GM12878 (cell line): ENCODE measurements at regions not wholly inside any gene's neighbourhood (a gene's known extent, or its start where the extent isn't known, plus 50 kb on each side); places are given as distances from the start of the nearest gene placed in this dataset.

ENCODE experiments used
- ATAC-seq: fragments of 200-7000 bp; cut with Tn5 transposase; 3 replicates; pipeline ENCODE4 v1.9.1; 2020; ENCODE audit warnings: mild to moderate bottlenecking, moderate library complexity
- BruUV-seq: library from RNA; stranded (reverse); fragments of 400-500 nt; replicated peaks from 2 replicates; lab custom pipeline; 2021; lab: Mats Ljungman, UMichigan
- CTCF ChIA-PET: fragments of 300-600 bp; sonication (Branson Sonifier 250); formaldehyde crosslinking; extraction: SDS; loops from one replicate; lab custom pipeline; 2021; ENCODE audit warnings: inconsistent platforms; lab: Yijun Ruan, JAX
- POLR2A ChIA-PET: fragments of 350-600 bp; formaldehyde crosslinking; extraction: SDS; loops from one replicate; lab custom pipeline; 2021; ENCODE audit warnings: inconsistent platforms; lab: Charles Lee
- RAD21 ChIA-PET: fragments of 300-600 bp; sonication (Branson Sonifier 250); formaldehyde crosslinking; loops from one replicate; lab custom pipeline; 2023; ENCODE audit warnings: antibody characterized with exemption; ENCODE audit not compliant: unreplicated experiment; lab: Charles Lee
- SMC1A ChIA-PET: fragments of 300-600 bp; sonication (Branson Sonifier 250); formaldehyde crosslinking; loops from one replicate; lab custom pipeline; 2023; ENCODE audit not compliant: unreplicated experiment, uncharacterized antibody; lab: Charles Lee
- DNase-seq: peaks from one replicate; pipeline ENCODE4 v3.0.0-alpha.2; 2011; ENCODE audit warnings: low read depth, low spot score
- FAIRE-seq: peaks from 3 replicates; lab custom pipeline; 2011; peaks lifted over from hg19 to GRCh38; lab: Jason Lieb, UNC
- H2AFZ ChIP-seq: 2 replicates; pipeline ENCODE4 v1.6.0; 2011; ENCODE audit warnings: low read depth, low read length, control low read depth; ENCODE audit not compliant: control insufficient read depth
- H3K27ac ChIP-seq: 2 replicates; pipeline ENCODE4 v1.5.1; 2011; ENCODE audit warnings: control low read depth; ENCODE audit not compliant: control insufficient read depth, insufficient read depth
- H3K27me3 ChIP-seq, 2 experiments: replicated peaks in 1 of 2; 2 replicates each; pipeline versions ENCODE4 v1.6.0 to v1.6.1; 2011; ENCODE audit warnings: low read length in 1 of 2; ENCODE audit not compliant: control insufficient read depth in 2 of 2, insufficient read depth in 2 of 2
- H3K36me3 ChIP-seq, 2 experiments: 2 replicates each; pipeline ENCODE4 v1.5.1; 2011; ENCODE audit warnings: low read length in 1 of 2; ENCODE audit not compliant: control insufficient read depth in 2 of 2, insufficient read depth in 2 of 2
- H3K4me1 ChIP-seq: 2 replicates; pipeline ENCODE4 v1.6.1; 2011; ENCODE audit warnings: mild to moderate bottlenecking, low read length, moderate library complexity, mixed read lengths; ENCODE audit not compliant: control insufficient read depth, insufficient read depth
- H3K4me2 ChIP-seq: 2 replicates; pipeline ENCODE4 v1.6.0; 2011; ENCODE audit warnings: control low read depth; ENCODE audit not compliant: control insufficient read depth, insufficient read depth
- H3K4me3 ChIP-seq: fragments of 200-600 bp; sonication (generic); 2 replicates; pipeline ENCODE4 v1.5.1; 2016
- H3K79me2 ChIP-seq: 2 replicates; pipeline ENCODE4 v1.6.0; 2011; ENCODE audit warnings: low read length; ENCODE audit not compliant: control insufficient read depth, insufficient read depth
- H3K9ac ChIP-seq: 2 replicates; pipeline ENCODE4 v1.8.0; 2011; ENCODE audit warnings: low read length, control low read depth, mixed read lengths; ENCODE audit not compliant: control insufficient read depth, insufficient read depth
- H3K9me3 ChIP-seq: replicated peaks from 3 replicates; pipeline ENCODE4 v1.5.1; 2011; ENCODE audit warnings: mild to moderate bottlenecking, low read length; ENCODE audit not compliant: control insufficient read depth, insufficient read depth
- H4K20me1 ChIP-seq: 2 replicates; pipeline ENCODE4 v1.6.0; 2011; ENCODE audit not compliant: control insufficient read depth, insufficient read depth
- ATF7 ChIP-seq: fragments of 450-650 bp; IDR thresholded peaks from 2 replicates; pipeline ENCODE4 v1.6.1; 2016; ENCODE audit warnings: low read depth, mild to moderate bottlenecking
- BRCA1 ChIP-seq: IDR thresholded peaks from 2 replicates; pipeline ENCODE4 v1.6.1; 2011; ENCODE audit warnings: low read depth, low read length, improper control_type of control experiment
- CREM ChIP-seq: IDR thresholded peaks from 2 replicates; pipeline ENCODE4 v1.6.1; 2014; ENCODE audit warnings: antibody characterized with exemption, low read depth
- EZH2 ChIP-seq: IDR thresholded peaks from 2 replicates; pipeline ENCODE4 v1.6.1; 2012; ENCODE audit warnings: low read depth, mild to moderate bottlenecking, control low read depth, inconsistent platforms, low read length, borderline replicate concordance; ENCODE audit not compliant: control insufficient read depth
- MYB ChIP-seq: fragments of 150-350 bp; IDR thresholded peaks from 2 replicates; pipeline ENCODE4 v1.6.1; 2014; ENCODE audit warnings: mild to moderate bottlenecking, low read depth, low read length, borderline replicate concordance
- MYC ChIP-seq: IDR thresholded peaks from 2 replicates; pipeline ENCODE4 v1.6.1; 2011; ENCODE audit warnings: mild to moderate bottlenecking, low read length, moderate library complexity, inconsistent platforms; ENCODE audit not compliant: insufficient read depth, insufficient replicate concordance, insufficient read length, severe bottlenecking
- RAD21 ChIP-seq: IDR thresholded peaks from 2 replicates; pipeline ENCODE4 v1.6.1; 2011; ENCODE audit warnings: mild to moderate bottlenecking, low read depth, low read length, moderate library complexity; ENCODE audit not compliant: insufficient read depth
- RUNX3 ChIP-seq: IDR thresholded peaks from 2 replicates; pipeline ENCODE4 v1.6.1; 2012; ENCODE audit warnings: low read length, inconsistent platforms
- SP1 ChIP-seq: IDR thresholded peaks from one replicate; pipeline ENCODE4 v1.6.1; 2011; ENCODE audit warnings: low read depth, low read length
- ZZZ3 ChIP-seq: IDR thresholded peaks from 2 replicates; pipeline ENCODE4 v1.6.1; 2011; ENCODE audit warnings: low read depth; ENCODE audit not compliant: control insufficient read depth, insufficient read length
- WGBS: methylation state at CpG from one replicate; pipeline ENCODE4 v1.1.6; 2016; ENCODE audit warnings: low lambda C conversion rate; ENCODE audit not compliant: insufficient replicate concordance, insufficient coverage; ENCODE audit errors: missing lambda C conversion rate; 5-methylcytosine and 5-hydroxymethylcytosine counted together
- in situ Hi-C: fragments of 300-500 bp; cut with MboI; formaldehyde crosslinking; loops from 9 replicates; pipeline ENCODE4 v1.14.3; 2018; ENCODE audit warnings: mixed read lengths
- intact Hi-C: fragments of 100-400 bp; cut with micrococcal nuclease; formaldehyde crosslinking; loops from one replicate; pipeline ENCODE4 v1.14.2; 2022; ENCODE audit not compliant: unreplicated experiment
- TF ChIP-seq, protein P1 (sequence below): IDR thresholded peaks from 2 replicates; pipeline ENCODE4 v1.6.1; 2012; ENCODE audit warnings: mild to moderate bottlenecking, low read depth, low read length
- TF ChIP-seq, protein P2 (sequence below): IDR thresholded peaks from 2 replicates; pipeline ENCODE4 v1.6.1; 2011; ENCODE audit warnings: mild to moderate bottlenecking, low read depth, low read length, moderate library complexity; ENCODE audit not compliant: insufficient replicate concordance

DNA sequence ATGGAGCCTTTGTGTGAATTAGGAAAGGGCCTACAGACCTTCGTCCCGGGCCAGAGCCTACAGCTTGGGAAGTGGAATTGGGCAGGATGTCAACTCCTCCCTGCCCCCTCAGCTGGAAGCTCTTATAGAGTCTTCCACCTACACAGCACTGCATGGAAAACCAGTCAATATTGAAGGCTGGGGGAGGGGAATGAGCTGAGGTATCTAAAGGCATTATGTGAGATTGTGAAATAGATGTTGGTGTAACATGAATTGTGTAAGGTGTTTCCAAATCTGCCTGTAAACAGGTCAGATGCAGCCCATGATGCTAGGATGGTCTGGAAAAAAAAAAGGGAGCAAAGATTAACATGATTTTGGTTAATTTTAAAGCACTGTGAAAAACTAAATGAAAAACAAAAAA is 433.5 kb upstream of the POU3F3 start:
- ATAC-seq (no peak), DNase-seq (no peak)
- SMC1A ChIA-PET: no interaction called here
- Histone ChIP-seq H3K4me2 (no peak overlapping the region), H2AFZ (no peak overlapping the region), H3K27me3 (no peaks in the 10 kb centered on the region), H3K79me2 (no peaks in the 10 kb centered on the region), H4K20me1 (no peaks in the 10 kb centered on the region), H3K4me1 (no peaks in the 10 kb centered on the region)
- in situ Hi-C loops: loop anchor here (25.0 kb wide), 1 partner anchor 1258 kb away; no protein-coding TSS in a partner anchor
- CTCF ChIA-PET: no interaction called here
- TF ChIP-seq BRCA1: no peak
- TF ChIP-seq, all 136 proteins: peak for 0
- intact Hi-C loops: no loop called here
- Histone ChIP-seq H3K9me3 (no peaks in the 10 kb centered on the region), H3K9ac (no peak overlapping the region), H3K27ac (no peak overlapping the region), H3K4me3 (no peak overlapping the region), H3K36me3 (no peaks in the 10 kb centered on the region)
- no TSS peak for BruUV-seq
- WGBS: 3% methylated on average over 2 of the region's 2 CpGs
- ChIA-PET RAD21 (no interaction called here), POLR2A (no interaction called here)
- no peak for FAIRE-seq

DNA sequence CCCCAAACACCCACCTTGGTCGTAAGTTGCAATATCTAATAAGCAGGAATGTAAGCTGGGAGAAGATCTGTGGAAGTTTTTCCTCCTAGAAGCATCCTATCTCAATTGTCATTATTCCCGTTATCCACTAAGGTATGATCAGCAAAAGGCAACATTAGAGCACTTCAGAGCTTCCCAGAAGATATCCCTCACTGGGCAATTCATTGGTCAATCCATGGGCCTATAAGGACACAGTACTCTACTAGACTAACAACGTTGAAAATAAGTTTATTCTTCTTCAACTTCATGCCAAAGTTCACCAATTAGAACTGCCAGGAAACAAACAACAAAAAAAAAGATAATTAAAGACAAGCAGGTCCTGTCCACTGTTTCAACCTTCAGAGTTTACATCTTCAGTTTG is 433.0 kb upstream of the POU3F3 start:
- Histone ChIP-seq H3K9ac (no peak overlapping the region), H3K4me3 (no peak overlapping the region), H3K27me3 (no peaks in the 10 kb centered on the region), H3K4me1 (no peaks in the 10 kb centered on the region), H3K79me2 (no peaks in the 10 kb centered on the region), H2AFZ (no peak overlapping the region), H3K27ac (no peak overlapping the region), H3K36me3 (no peaks in the 10 kb centered on the region), H3K9me3 (no peaks in the 10 kb centered on the region), H3K4me2 (no peak overlapping the region), H4K20me1 (no peaks in the 10 kb centered on the region)
- ChIA-PET SMC1A (interaction anchor here (0.7 kb wide), 1 partner anchor 252 kb away, joined by 4 read pairs; no protein-coding TSS in a partner anchor), POLR2A (no interaction called here), CTCF (interaction anchor here (0.6 kb wide), 1 partner anchor 153 kb away, joined by 3 read pairs; no protein-coding TSS in a partner anchor), RAD21 (no interaction called here)
- in situ Hi-C loops: loop anchor here (25.0 kb wide), 1 partner anchor 1259 kb away; no protein-coding TSS in a partner anchor
- 1% methylated on average over 3 of the region's 3 CpGs for WGBS
- ATAC-seq (no peak), FAIRE-seq (no peak), DNase-seq (no peak)
- intact Hi-C loops: no loop called here
- BruUV-seq: no TSS peak
- TF ChIP-seq, protein P1, sequence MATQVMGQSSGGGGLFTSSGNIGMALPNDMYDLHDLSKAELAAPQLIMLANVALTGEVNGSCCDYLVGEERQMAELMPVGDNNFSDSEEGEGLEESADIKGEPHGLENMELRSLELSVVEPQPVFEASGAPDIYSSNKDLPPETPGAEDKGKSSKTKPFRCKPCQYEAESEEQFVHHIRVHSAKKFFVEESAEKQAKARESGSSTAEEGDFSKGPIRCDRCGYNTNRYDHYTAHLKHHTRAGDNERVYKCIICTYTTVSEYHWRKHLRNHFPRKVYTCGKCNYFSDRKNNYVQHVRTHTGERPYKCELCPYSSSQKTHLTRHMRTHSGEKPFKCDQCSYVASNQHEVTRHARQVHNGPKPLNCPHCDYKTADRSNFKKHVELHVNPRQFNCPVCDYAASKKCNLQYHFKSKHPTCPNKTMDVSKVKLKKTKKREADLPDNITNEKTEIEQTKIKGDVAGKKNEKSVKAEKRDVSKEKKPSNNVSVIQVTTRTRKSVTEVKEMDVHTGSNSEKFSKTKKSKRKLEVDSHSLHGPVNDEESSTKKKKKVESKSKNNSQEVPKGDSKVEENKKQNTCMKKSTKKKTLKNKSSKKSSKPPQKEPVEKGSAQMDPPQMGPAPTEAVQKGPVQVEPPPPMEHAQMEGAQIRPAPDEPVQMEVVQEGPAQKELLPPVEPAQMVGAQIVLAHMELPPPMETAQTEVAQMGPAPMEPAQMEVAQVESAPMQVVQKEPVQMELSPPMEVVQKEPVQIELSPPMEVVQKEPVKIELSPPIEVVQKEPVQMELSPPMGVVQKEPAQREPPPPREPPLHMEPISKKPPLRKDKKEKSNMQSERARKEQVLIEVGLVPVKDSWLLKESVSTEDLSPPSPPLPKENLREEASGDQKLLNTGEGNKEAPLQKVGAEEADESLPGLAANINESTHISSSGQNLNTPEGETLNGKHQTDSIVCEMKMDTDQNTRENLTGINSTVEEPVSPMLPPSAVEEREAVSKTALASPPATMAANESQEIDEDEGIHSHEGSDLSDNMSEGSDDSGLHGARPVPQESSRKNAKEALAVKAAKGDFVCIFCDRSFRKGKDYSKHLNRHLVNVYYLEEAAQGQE: no peak
- TF ChIP-seq ATF7 (no peak), CREM (no peak), SP1 (no peak), RUNX3 (no peak), ZZZ3 (no peak), RAD21 (no peak), EZH2 (no peak), MYB (no peak), MYC (no peak)
- TF ChIP-seq, protein P2, sequence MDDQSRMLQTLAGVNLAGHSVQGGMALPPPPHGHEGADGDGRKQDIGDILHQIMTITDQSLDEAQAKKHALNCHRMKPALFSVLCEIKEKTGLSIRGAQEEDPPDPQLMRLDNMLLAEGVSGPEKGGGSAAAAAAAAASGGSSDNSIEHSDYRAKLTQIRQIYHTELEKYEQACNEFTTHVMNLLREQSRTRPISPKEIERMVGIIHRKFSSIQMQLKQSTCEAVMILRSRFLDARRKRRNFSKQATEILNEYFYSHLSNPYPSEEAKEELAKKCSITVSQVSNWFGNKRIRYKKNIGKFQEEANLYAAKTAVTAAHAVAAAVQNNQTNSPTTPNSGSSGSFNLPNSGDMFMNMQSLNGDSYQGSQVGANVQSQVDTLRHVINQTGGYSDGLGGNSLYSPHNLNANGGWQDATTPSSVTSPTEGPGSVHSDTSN: no peak
